Fibroblast of mammary gland (primary cell): ENCODE measurements at regions not wholly inside any gene's neighbourhood (a gene's known extent, or its start where the extent isn't known, plus 50 kb on each side); places are given as distances from the start of the nearest gene placed in this dataset.
"Not testable (repeated sequence)": the region's sequence is repeated elsewhere in the genome, so short reads cannot be mapped to it uniquely, and the experiment has no call there.

Source experiments
- DNase-seq: peaks from one replicate; pipeline ENCODE4 v3.0.0-alpha.2; 2010; ENCODE audit warnings: low read depth
- H3K4me3 ChIP-seq: 2 replicates; pipeline ENCODE4 v1.5.1; 2011; ENCODE audit warnings: low read depth, mild to moderate bottlenecking, low read length, moderate library complexity; ENCODE audit not compliant: control insufficient read depth
- CTCF ChIP-seq: conservative IDR thresholded peaks from 2 replicates; pipeline ENCODE4 v1.5.1; 2011; ENCODE audit warnings: low read depth, low read length, inconsistent platforms; ENCODE audit not compliant: control insufficient read depth, insufficient read depth

GRCh38 chr7:91710881-91711280 is 169.6 kb downstream of the MTERF1 start:
- TF ChIP-seq CTCF, result no peak
- no peak overlapping the region for H3K4me3 ChIP-seq
- peak; percentile 18 for DNase-seq

- H3K4me3 ChIP-seq, result no peak overlapping the region
- DNase-seq, result no peak
- TF ChIP-seq CTCF, result no peak
Observed at GRCh38 chr7:91713669-91714068, 166.8 kb downstream of the MTERF1 start.

- TF ChIP-seq CTCF, result no peak
- no peak for DNase-seq
- no peak overlapping the region for H3K4me3 ChIP-seq
Observed at GRCh38 chr7:91717681-91718470, 162.6 kb downstream of the MTERF1 start.

GRCh38 chr7:91719008-91719407 is 161.5 kb downstream of the MTERF1 start:
- no peak for TF ChIP-seq CTCF
- no peak for DNase-seq
- H3K4me3 ChIP-seq, result no peak overlapping the region

- no peak for TF ChIP-seq CTCF
- DNase-seq, result peak; percentile 80
- no peak overlapping the region for H3K4me3 ChIP-seq
Observed at GRCh38 chr7:91720260-91720937, 160.1 kb downstream of the MTERF1 start.

GRCh38 chr7:91722831-91723230 is 157.7 kb downstream of the MTERF1 start:
- TF ChIP-seq CTCF, result no peak
- H3K4me3 ChIP-seq, result no peak overlapping the region
- no peak for DNase-seq

- DNase-seq, H3K4me3 ChIP-seq: not testable (repeated sequence)
Observed at GRCh38 chr7:91729046-91729445, 151.5 kb downstream of the MTERF1 start.
